ENCODE measurements at regions not wholly inside any gene's neighbourhood (a gene's known extent, or its start where the extent isn't known, plus 50 kb on each side); places are given as distances from the start of the nearest gene placed in this dataset.
"Not testable (repeated sequence)": the region's sequence is repeated elsewhere in the genome, so short reads cannot be mapped to it uniquely, and the experiment has no call there.

GRCh38 chr10:26365681-26366358, 72.3 kb upstream of the APBB1IP start:
- DNase-seq (ENCODE audit: low spot score), result peak; percentile 48
- ChIA-PET POLR2A (ENCODE audit: low non-redundant PET) (no interaction called here), CTCF (no interaction called here)
- TF ChIP-seq CTCF (conservative IDR thresholded peaks at IDR 0.05; ENCODE audit: low read depth), result no peak
- H3K27ac ChIP-seq, result no peak overlapping the region

- DNase-seq (ENCODE audit: low spot score); CTCF ChIA-PET; POLR2A ChIA-PET (ENCODE audit: low non-redundant PET); H3K27ac ChIP-seq: not testable (repeated sequence)
Measured at GRCh38 chr10:26367035-26367434, 71.1 kb upstream of the APBB1IP start.

GRCh38 chr10:26367771-26368170, 70.4 kb upstream of the APBB1IP start:
- H3K27ac ChIP-seq, result no peak overlapping the region
- POLR2A ChIA-PET (ENCODE audit: low non-redundant PET), result no interaction called here
- peak; percentile 59 for DNase-seq (ENCODE audit: low spot score)
- CTCF ChIA-PET, result no interaction called here
- TF ChIP-seq CTCF (conservative IDR thresholded peaks at IDR 0.05; ENCODE audit: low read depth), result no peak

GRCh38 chr10:26368463-26368862, 69.7 kb upstream of the APBB1IP start:
- ChIA-PET CTCF (no interaction called here), POLR2A (ENCODE audit: low non-redundant PET) (no interaction called here)
- H3K27ac ChIP-seq, result no peak overlapping the region
- DNase-seq (ENCODE audit: low spot score), result no peak
- TF ChIP-seq CTCF (conservative IDR thresholded peaks at IDR 0.05; ENCODE audit: low read depth), result no peak

GRCh38 chr10:26372513-26373354, 65.4 kb upstream of the APBB1IP start:
- POLR2A ChIA-PET (ENCODE audit: low non-redundant PET), result no interaction called here
- TF ChIP-seq CTCF (conservative IDR thresholded peaks at IDR 0.05; ENCODE audit: low read depth), result no peak
- CTCF ChIA-PET, result no interaction called here
- no peak for DNase-seq (ENCODE audit: low spot score)
- no peak overlapping the region for H3K27ac ChIP-seq

GRCh38 chr10:26374426-26374825, 63.7 kb upstream of the APBB1IP start:
- no peak for TF ChIP-seq CTCF (conservative IDR thresholded peaks at IDR 0.05; ENCODE audit: low read depth)
- DNase-seq (ENCODE audit: low spot score), result no peak
- ChIA-PET CTCF (interaction anchor here (0.9 kb wide), 1 partner anchor 42 kb away, joined by 4 read pairs; no protein-coding TSS in a partner anchor), POLR2A (ENCODE audit: low non-redundant PET) (no interaction called here)
- no peak overlapping the region for H3K27ac ChIP-seq

- POLR2A ChIA-PET (ENCODE audit: low non-redundant PET); H3K27ac ChIP-seq; CTCF ChIA-PET; DNase-seq (ENCODE audit: low spot score): not testable (repeated sequence)
Measured at GRCh38 chr10:26377224-26377810, 60.8 kb upstream of the APBB1IP start.
